H1 (cell line): ENCODE measurements at regions not wholly inside any gene's neighbourhood (a gene's known extent, or its start where the extent isn't known, plus 50 kb on each side); places are given as distances from the start of the nearest gene placed in this dataset.

Source experiments
- ATF3 ChIP-seq: IDR thresholded peaks from 2 replicates; pipeline ENCODE4 v1.6.1; 2011; ENCODE audit warnings: low read depth, mild to moderate bottlenecking, low read length; ENCODE audit not compliant: insufficient read depth
- CHD7 ChIP-seq: fragments of 300-600 bp; sonication (generic); IDR thresholded peaks from 2 replicates; pipeline ENCODE4 v1.7.1; 2012; ENCODE audit warnings: low read length, moderate library complexity, mild to moderate bottlenecking, inconsistent platforms; ENCODE audit not compliant: insufficient replicate concordance
- EZH2 ChIP-seq: fragments of 200-600 bp; sonication (generic); IDR thresholded peaks from 2 replicates; pipeline ENCODE4 v1.7.1; 2012; ENCODE audit warnings: low read depth, mild to moderate bottlenecking, moderate library complexity, low read length, inconsistent platforms; ENCODE audit not compliant: severe bottlenecking
- HDAC6 ChIP-seq: IDR thresholded peaks from one replicate; pipeline ENCODE4 v1.7.1; 2012; ENCODE audit warnings: low read depth, mild to moderate bottlenecking, inconsistent platforms, low read length, moderate library complexity
- KDM1A ChIP-seq: fragments of 200-600, 300-600 bp; sonication (generic); IDR thresholded peaks from 2 replicates; pipeline ENCODE4 v1.7.1; 2016; ENCODE audit warnings: mild to moderate bottlenecking, low read length, borderline replicate concordance
- NANOG ChIP-seq: IDR thresholded peaks from 2 replicates; pipeline ENCODE4 v1.6.1; 2011; ENCODE audit warnings: low read length, low read depth, mild to moderate bottlenecking, inconsistent platforms; ENCODE audit not compliant: insufficient read depth, poor library complexity, severe bottlenecking
- RAD21 ChIP-seq, 2 experiments: IDR thresholded peaks in 1 of 2; conservative IDR thresholded peaks in 1 of 2; 2 replicates each; pipeline ENCODE4 v1.6.1; 2011; ENCODE audit warnings: low read depth in 2 of 2, low read length in 2 of 2, improper control_type of control experiment in 1 of 2, inconsistent platforms in 1 of 2, mild to moderate bottlenecking in 1 of 2, moderate library complexity in 1 of 2
- RFX5 ChIP-seq: IDR thresholded peaks from 2 replicates; pipeline ENCODE4 v1.6.1; 2011; ENCODE audit warnings: low read depth, low read length, improper control_type of control experiment, borderline replicate concordance
- SIRT6 ChIP-seq: IDR thresholded peaks from one replicate; pipeline ENCODE4 v1.7.1; 2012; ENCODE audit warnings: low read length, inconsistent platforms
- SIX5 ChIP-seq: IDR thresholded peaks from 2 replicates; pipeline ENCODE4 v1.6.1; 2011; ENCODE audit warnings: mild to moderate bottlenecking, low read depth, low read length
- TAF1 ChIP-seq: IDR thresholded peaks from 2 replicates; pipeline ENCODE4 v1.6.1; 2011; ENCODE audit warnings: mild to moderate bottlenecking, low read depth, low read length

- TF ChIP-seq CHD7, result no peak
- TF ChIP-seq SIRT6, result no peak
- TF ChIP-seq RAD21 (IDR thresholded peaks at IDR 0.05 in 1 of 2, conservative IDR thresholded peaks at IDR 0.05 in 1 of 2; ENCODE audit: low read depth in 2 of 2, low read length in 2 of 2), result no peak
- TF ChIP-seq SIX5, result no peak
- no peak for TF ChIP-seq TAF1
- TF ChIP-seq ATF3, result no peak
- no peak for TF ChIP-seq RFX5
- TF ChIP-seq HDAC6, result no peak
- TF ChIP-seq NANOG, result no peak
- TF ChIP-seq EZH2, result no peak
- TF ChIP-seq KDM1A, result no peak
Observed at GRCh38 chr4:3672465-3672831, 93.7 kb upstream of the ADRA2C start (continued).
